BLaER1 (cell line): ENCODE measurements at regions not wholly inside any gene's neighbourhood (a gene's known extent, or its start where the extent isn't known, plus 50 kb on each side); places are given as distances from the start of the nearest gene placed in this dataset.

Experiments
- H3K27ac ChIP-seq: shearing (Covaris generic); formaldehyde crosslinking; 2 replicates; pipeline ENCODE4 v1.8.1; 2022
- H3K27me3 ChIP-seq: shearing (Covaris generic); formaldehyde crosslinking; 2 replicates; pipeline ENCODE4 v1.8.1; 2022
- H3K36me3 ChIP-seq: shearing (Covaris generic); formaldehyde crosslinking; 2 replicates; pipeline ENCODE4 v1.8.1; 2022
- H3K4me1 ChIP-seq: shearing (Covaris generic); formaldehyde crosslinking; 2 replicates; pipeline ENCODE4 v1.8.1; 2022
- H3K4me2 ChIP-seq: shearing (Covaris generic); formaldehyde crosslinking; 2 replicates; pipeline ENCODE4 v1.8.1; 2022
- H3K4me3 ChIP-seq: shearing (Covaris generic); formaldehyde crosslinking; 2 replicates; pipeline ENCODE4 v1.8.1; 2022
- H3K9ac ChIP-seq: shearing (Covaris generic); formaldehyde crosslinking; 2 replicates; pipeline ENCODE4 v1.8.1; 2022
- H3K9me3 ChIP-seq: shearing (Covaris generic); formaldehyde crosslinking; 2 replicates; pipeline ENCODE4 v1.8.1; 2022
- H4K20me1 ChIP-seq: shearing (Covaris generic); formaldehyde crosslinking; 2 replicates; pipeline ENCODE4 v1.8.1; 2022
- Cebpa-rat ChIP-seq: shearing (Covaris generic); IDR thresholded peaks from 2 replicates; pipeline ENCODE4 v1.8.1; 2022

DNA sequence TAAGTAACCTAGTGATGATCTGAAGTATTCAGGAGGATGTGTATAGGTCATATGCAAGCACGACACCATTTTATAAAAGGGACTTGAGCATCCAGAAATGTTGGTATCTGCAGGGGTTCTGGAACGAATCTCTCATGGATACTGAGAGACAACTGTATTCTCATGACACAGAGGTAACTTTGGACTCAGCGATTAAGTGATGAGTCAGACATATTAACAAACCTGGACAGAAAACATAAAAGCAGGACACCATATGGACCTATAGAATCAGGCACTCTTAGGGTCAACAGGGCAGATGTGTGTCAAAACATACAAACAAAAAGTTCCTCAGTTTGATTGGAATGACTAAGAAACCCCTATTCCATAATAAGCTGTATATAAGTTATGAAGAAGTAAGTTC is 248.1 kb downstream of the ANKRD7 start:
- no peak overlapping the region for H3K27ac ChIP-seq
- no peak overlapping the region for H3K4me3 ChIP-seq
- no peak overlapping the region for H3K4me2 ChIP-seq
- no peak for TF ChIP-seq Cebpa-rat
- H3K9me3 ChIP-seq: no peaks in the 10 kb centered on the region
- H3K4me1 ChIP-seq: no peaks in the 10 kb centered on the region
- no peaks in the 10 kb centered on the region for H3K27me3 ChIP-seq
- H4K20me1 ChIP-seq: no peaks in the 10 kb centered on the region
- no peaks in the 10 kb centered on the region for H3K36me3 ChIP-seq
- no peak overlapping the region for H3K9ac ChIP-seq

DNA sequence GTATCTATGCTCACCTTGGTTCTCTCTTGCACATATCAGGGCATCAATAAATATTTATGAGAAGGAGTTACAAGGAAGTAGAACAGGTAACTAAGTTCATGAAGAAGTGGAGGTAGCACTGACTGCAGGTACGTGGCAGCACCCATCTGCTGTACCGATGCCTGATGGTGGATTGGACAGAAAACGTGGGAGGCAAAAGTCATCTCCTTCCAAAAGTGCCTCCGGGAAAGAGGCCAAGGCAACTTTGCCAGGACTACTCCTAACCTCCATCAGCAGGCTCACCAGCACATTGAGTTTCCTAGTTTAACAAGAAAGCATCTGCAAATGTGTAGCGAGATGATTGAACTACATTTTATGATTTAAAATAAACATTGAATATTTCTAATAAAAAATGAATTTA is 248.8 kb downstream of the ANKRD7 start:
- H3K9me3 ChIP-seq: no peaks in the 10 kb centered on the region
- no peak for TF ChIP-seq Cebpa-rat

DNA sequence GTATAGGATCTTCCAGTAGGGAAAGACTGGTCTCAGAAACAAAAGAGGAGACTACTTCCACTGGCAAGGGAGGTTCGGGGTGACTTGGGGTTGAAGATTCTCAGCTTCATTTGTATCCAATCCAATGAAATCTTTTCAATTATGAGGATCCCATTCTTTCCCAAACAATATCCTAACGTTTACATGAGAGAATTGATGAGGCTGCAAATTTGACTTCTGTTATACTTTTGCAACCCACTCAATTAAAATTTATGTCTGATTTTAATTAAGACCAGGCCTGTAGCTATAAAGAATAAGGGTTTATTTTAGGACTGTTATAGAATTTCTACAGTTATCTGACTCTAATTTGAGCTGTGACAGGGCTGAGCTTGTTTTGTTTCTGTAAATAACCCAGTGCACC is 251.5 kb downstream of the ANKRD7 start:
- H3K27ac ChIP-seq: no peak overlapping the region
- H3K27me3 ChIP-seq: no peaks in the 10 kb centered on the region
- H3K9me3 ChIP-seq: peaks cover 5% of the 10 kb centered on the region
- no peak overlapping the region for H3K4me3 ChIP-seq
- no peaks in the 10 kb centered on the region for H4K20me1 ChIP-seq
- no peaks in the 10 kb centered on the region for H3K36me3 ChIP-seq
- H3K4me1 ChIP-seq: no peaks in the 10 kb centered on the region
- no peak overlapping the region for H3K4me2 ChIP-seq
- TF ChIP-seq Cebpa-rat: no peak
- no peak overlapping the region for H3K9ac ChIP-seq

More for the DNA sequence above, 248.8 kb downstream of the ANKRD7 start:
- no peak overlapping the region for H3K27ac ChIP-seq
- no peak overlapping the region for H3K4me2 ChIP-seq
- H4K20me1 ChIP-seq: no peaks in the 10 kb centered on the region
- H3K36me3 ChIP-seq: no peaks in the 10 kb centered on the region
- H3K4me3 ChIP-seq: no peak overlapping the region
- no peaks in the 10 kb centered on the region for H3K4me1 ChIP-seq
- H3K9ac ChIP-seq: no peak overlapping the region
- no peaks in the 10 kb centered on the region for H3K27me3 ChIP-seq

DNA sequence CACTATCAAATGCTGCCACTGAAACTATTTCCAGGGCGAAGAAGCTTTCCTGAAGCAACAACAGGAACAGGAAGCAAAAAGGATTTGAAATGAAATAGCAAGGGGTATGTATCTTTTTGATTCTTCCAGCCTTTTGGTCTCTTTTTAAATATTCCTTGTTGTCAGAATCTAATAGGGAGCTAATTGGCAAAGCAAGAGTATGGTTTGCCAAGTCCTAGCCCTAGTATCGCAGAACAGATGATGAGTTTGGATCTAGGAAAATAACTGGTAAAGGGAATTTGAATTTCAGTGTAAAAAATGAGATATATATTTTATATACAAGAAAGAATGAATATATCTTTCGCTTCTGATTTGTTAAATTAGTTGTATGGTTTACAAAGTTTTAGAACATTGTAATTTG is 252.5 kb downstream of the ANKRD7 start:
- no peak overlapping the region for H3K9ac ChIP-seq

DNA sequence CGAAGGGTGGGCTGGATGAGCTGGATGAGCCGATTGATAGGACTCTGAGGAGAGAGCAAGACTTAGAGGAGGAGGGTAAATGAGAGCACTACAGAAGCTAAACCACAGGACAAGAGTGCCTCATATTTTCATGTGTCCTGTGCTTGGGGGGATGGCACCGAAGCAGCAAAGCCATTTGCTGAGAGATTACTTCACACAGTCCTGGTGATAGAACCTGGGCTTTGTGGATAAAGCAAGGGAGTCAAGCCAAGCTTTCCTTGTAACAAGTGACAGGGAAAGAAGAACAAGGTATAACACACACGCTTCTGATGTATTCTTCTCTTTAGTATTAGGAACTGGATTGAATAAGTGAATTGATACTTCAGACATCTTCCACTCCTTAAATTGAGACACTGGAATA is 253.7 kb downstream of the ANKRD7 start:
- Histone ChIP-seq H3K4me1 (no peaks in the 10 kb centered on the region), H3K4me3 (no peak overlapping the region), H4K20me1 (no peaks in the 10 kb centered on the region), H3K4me2 (no peak overlapping the region), H3K27me3 (no peaks in the 10 kb centered on the region), H3K9me3 (peaks cover 23% of the 10 kb centered on the region), H3K36me3 (no peaks in the 10 kb centered on the region), H3K27ac (no peak overlapping the region), H3K9ac (no peak overlapping the region)
- no peak for TF ChIP-seq Cebpa-rat

More for the DNA sequence above, 252.5 kb downstream of the ANKRD7 start:
- Histone ChIP-seq H3K4me1 (no peaks in the 10 kb centered on the region), H4K20me1 (no peaks in the 10 kb centered on the region), H3K36me3 (no peaks in the 10 kb centered on the region), H3K4me3 (no peak overlapping the region), H3K4me2 (no peak overlapping the region), H3K27me3 (no peaks in the 10 kb centered on the region), H3K27ac (no peak overlapping the region), H3K9me3 (peaks cover 15% of the 10 kb centered on the region)
- TF ChIP-seq Cebpa-rat: no peak

DNA sequence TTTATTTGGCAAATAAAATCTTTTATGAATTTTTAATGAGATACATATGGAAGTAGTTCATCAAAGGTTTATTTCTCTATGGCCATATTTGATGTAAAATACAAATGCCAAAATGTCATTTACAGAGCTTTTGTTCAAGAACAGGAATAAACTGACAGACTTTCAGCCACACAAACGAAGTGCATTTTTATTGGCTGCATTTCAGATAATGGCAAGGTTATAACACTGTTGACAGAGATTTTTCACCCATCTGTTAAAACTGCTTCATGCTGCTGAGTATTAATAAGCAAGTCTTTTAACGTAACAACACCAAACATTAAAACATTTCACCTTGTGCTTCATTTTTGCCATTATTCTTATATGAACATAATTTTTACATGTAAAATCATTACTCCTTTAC is 254.4 kb downstream of the ANKRD7 start:
- Histone ChIP-seq H3K9ac (no peak overlapping the region), H3K9me3 (peaks cover 23% of the 10 kb centered on the region), H4K20me1 (no peaks in the 10 kb centered on the region), H3K36me3 (no peaks in the 10 kb centered on the region), H3K27ac (no peak overlapping the region), H3K4me2 (no peak overlapping the region), H3K4me3 (no peak overlapping the region), H3K4me1 (no peaks in the 10 kb centered on the region), H3K27me3 (no peaks in the 10 kb centered on the region)
- no peak for TF ChIP-seq Cebpa-rat

DNA sequence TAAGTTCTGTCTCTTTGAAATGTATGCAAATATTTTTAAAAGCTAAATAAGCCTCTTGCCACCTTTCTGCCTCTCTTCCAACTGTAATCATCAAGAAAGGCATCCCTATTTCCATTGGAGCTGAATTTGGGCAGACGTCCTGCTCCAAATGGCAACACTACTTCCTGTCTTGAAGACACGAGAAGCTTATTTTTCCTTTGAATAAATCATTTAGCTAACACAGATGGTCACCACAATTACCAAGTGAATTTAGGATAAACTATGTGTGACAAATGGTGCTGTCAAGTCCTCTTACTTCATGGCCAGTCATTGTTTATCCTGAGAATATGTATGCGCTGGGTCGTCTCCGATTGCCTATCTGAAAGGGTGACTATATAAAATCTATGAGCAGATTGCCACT is 268.0 kb downstream of the ANKRD7 start:
- H4K20me1 ChIP-seq: no peaks in the 10 kb centered on the region

DNA sequence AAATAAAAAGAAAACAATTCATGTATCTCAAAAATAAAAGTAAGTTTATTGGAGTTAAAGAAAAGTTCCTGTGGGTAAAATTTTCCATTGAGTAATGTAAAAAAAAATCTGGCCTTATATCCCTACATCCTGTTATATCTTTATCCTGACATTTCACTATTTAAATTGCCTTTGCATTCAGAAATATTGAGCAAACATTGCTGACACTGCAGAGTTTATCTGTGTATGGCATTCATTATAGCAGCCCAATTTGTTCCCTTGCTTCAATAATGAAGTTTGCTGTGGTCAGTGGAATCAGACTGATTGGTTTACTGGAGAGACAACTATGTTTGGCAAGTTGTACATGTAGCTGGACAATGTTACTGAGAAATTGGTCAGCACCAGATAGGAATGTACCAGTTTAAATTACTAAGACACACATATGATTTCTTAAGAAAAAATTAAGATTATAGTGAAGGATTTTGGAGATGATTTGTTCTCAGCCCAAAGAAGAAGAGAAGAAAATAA is 271.7 kb downstream of the ANKRD7 start:
- Histone ChIP-seq H4K20me1 (no peaks in the 10 kb centered on the region), H3K36me3 (no peaks in the 10 kb centered on the region), H3K9me3 (no peaks in the 10 kb centered on the region), H3K4me3 (no peak overlapping the region), H3K4me2 (no peak overlapping the region), H3K4me1 (no peaks in the 10 kb centered on the region), H3K9ac (no peak overlapping the region), H3K27me3 (no peaks in the 10 kb centered on the region), H3K27ac (no peak overlapping the region)
- TF ChIP-seq Cebpa-rat: no peak

More for the DNA sequence above, 268.0 kb downstream of the ANKRD7 start:
- no peaks in the 10 kb centered on the region for H3K9me3 ChIP-seq
- H3K4me2 ChIP-seq: no peak overlapping the region
- H3K27ac ChIP-seq: no peak overlapping the region
- H3K36me3 ChIP-seq: no peaks in the 10 kb centered on the region
- H3K4me1 ChIP-seq: no peaks in the 10 kb centered on the region
- no peaks in the 10 kb centered on the region for H3K27me3 ChIP-seq
- no peak overlapping the region for H3K9ac ChIP-seq
- no peak overlapping the region for H3K4me3 ChIP-seq
- TF ChIP-seq Cebpa-rat: no peak

DNA sequence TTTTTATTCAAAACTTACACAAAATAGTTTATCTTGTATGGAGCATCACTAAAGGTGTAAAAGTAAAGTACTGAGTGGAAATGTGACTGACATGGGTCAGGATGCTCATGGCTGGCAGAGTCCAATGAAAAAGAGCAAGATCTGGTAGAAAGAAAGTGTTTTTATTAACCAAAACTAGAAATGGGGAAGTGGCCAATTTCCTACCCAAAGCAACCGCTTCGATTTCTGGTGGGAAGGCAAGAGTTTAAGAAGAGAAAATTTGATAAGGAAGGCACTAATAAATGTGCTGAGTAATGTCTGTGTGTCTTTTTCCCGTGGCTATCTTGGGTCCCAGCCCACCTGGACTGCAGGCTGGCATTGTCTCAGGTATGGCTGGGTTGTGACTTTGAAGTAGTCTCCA is 277.7 kb downstream of the ANKRD7 start:
- H3K4me3 ChIP-seq: no peak overlapping the region
- H3K4me1 ChIP-seq: no peaks in the 10 kb centered on the region
- no peak for TF ChIP-seq Cebpa-rat
- no peak overlapping the region for H3K27ac ChIP-seq
- H3K4me2 ChIP-seq: no peak overlapping the region
- no peaks in the 10 kb centered on the region for H3K36me3 ChIP-seq
- no peaks in the 10 kb centered on the region for H3K27me3 ChIP-seq
- no peaks in the 10 kb centered on the region for H4K20me1 ChIP-seq
- no peak overlapping the region for H3K9ac ChIP-seq
- no peaks in the 10 kb centered on the region for H3K9me3 ChIP-seq

DNA sequence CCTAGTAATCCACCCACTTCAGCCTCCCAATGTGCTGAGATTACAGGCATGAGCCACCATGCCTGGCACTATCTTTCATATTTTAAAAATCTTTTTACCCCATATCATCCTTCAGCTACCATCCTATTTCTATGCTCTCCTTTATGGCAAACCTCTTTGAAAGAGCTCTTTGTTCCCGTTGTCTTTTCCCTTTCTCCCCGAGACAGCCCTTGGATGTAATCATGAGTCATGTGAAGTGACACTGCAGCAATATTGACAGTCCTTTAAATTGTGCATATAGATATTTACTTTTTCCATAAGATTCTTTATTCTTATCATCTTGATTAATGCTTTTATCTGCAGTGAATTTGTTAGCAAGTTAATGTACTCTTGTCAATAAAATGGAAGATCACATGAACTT is 286.6 kb downstream of the ANKRD7 start:
- no peaks in the 10 kb centered on the region for H3K9me3 ChIP-seq
- H3K4me3 ChIP-seq: no peak overlapping the region
- no peaks in the 10 kb centered on the region for H4K20me1 ChIP-seq
- no peak overlapping the region for H3K4me2 ChIP-seq
- H3K36me3 ChIP-seq: no peaks in the 10 kb centered on the region
- H3K9ac ChIP-seq: no peak overlapping the region
- no peaks in the 10 kb centered on the region for H3K27me3 ChIP-seq
- no peaks in the 10 kb centered on the region for H3K4me1 ChIP-seq
- H3K27ac ChIP-seq: no peak overlapping the region
- TF ChIP-seq Cebpa-rat: no peak

DNA sequence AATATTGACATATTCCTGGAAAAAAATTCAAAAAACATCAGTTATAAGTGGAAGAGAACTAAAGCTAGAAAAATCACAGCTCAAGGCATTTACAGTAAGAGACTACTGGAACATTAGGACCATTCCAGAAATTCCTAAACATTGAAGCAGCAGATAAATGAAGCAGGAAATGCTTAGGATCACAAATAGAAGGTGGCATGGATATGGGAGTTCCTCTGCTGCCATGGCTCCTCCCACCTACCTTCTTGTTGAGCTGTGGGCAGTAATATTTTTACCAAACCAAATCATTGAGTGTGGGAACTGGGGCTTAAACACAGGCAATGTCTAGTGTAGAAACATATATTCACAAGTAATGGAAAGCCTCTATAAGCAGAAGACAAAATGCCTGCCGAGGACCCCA is 292.8 kb downstream of the ANKRD7 start:
- no peaks in the 10 kb centered on the region for H3K27me3 ChIP-seq
- no peaks in the 10 kb centered on the region for H3K36me3 ChIP-seq
- no peaks in the 10 kb centered on the region for H3K4me1 ChIP-seq
- no peaks in the 10 kb centered on the region for H3K9me3 ChIP-seq
- no peak overlapping the region for H3K9ac ChIP-seq
- no peak overlapping the region for H3K4me2 ChIP-seq
- no peaks in the 10 kb centered on the region for H4K20me1 ChIP-seq
- no peak for TF ChIP-seq Cebpa-rat
- H3K27ac ChIP-seq: no peak overlapping the region
- no peak overlapping the region for H3K4me3 ChIP-seq
